Liver (tissue), 3 donors: ENCODE measurements at regions not wholly inside any gene's neighbourhood (a gene's known extent, or its start where the extent isn't known, plus 50 kb on each side); places are given as distances from the start of the nearest gene placed in this dataset.

Source experiments
- ATF3 ChIP-seq: IDR thresholded peaks from 2 replicates; pipeline ENCODE4 v1.6.1; 2016; ENCODE audit warnings: antibody characterized with exemption
- CTCF ChIP-seq: fragments of 150-350 bp; IDR thresholded peaks from 2 replicates; pipeline ENCODE4 v1.5.1; 2017; ENCODE audit warnings: improper control_type of control experiment, low read depth, low read length; ENCODE audit not compliant: missing input control
- EGR1 ChIP-seq, 2 donors: IDR thresholded peaks; 2 replicates each; pipeline ENCODE4 v1.6.1; 2016 to 2018; ENCODE audit warnings: antibody characterized with exemption in 2 of 2, low read depth in 2 of 2
- FOXA1 ChIP-seq: IDR thresholded peaks from 2 replicates; pipeline ENCODE4 v1.6.1; 2016; ENCODE audit warnings: antibody characterized with exemption
- JUND ChIP-seq, 2 donors: IDR thresholded peaks; 2 replicates each; pipeline ENCODE4 v1.6.1; 2016; ENCODE audit warnings: antibody characterized with exemption in 2 of 2
- NR2F2 ChIP-seq: IDR thresholded peaks from 2 replicates; pipeline ENCODE4 v1.6.1; 2016; ENCODE audit warnings: antibody characterized with exemption
- RAD21 ChIP-seq, 2 donors: IDR thresholded peaks; 2 replicates each; pipeline ENCODE4 v1.6.1; 2016; ENCODE audit warnings: antibody characterized with exemption in 2 of 2, mild to moderate bottlenecking in 2 of 2
- SP1 ChIP-seq: IDR thresholded peaks from 2 replicates; pipeline ENCODE4 v1.6.1; 2018; ENCODE audit warnings: antibody characterized with exemption, mild to moderate bottlenecking
- TAF1 ChIP-seq: conservative IDR thresholded peaks from 2 replicates; pipeline ENCODE4 v1.6.1; 2016; ENCODE audit warnings: antibody characterized with exemption, mild to moderate bottlenecking
- YY1 ChIP-seq: IDR thresholded peaks from 2 replicates; pipeline ENCODE4 v1.6.1; 2016; ENCODE audit warnings: antibody characterized with exemption, mild to moderate bottlenecking
- ZBTB33 ChIP-seq: IDR thresholded peaks from 2 replicates; pipeline ENCODE4 v1.6.1; 2016; ENCODE audit warnings: antibody characterized with exemption
- TF ChIP-seq, protein P1 (sequence below): IDR thresholded peaks from 2 replicates; pipeline ENCODE4 v1.6.1; 2016; ENCODE audit warnings: antibody characterized with exemption
- donor health status: healthy.
- donor health status: healthy.

- TF ChIP-seq ATF3 (no peak), ZBTB33 (no peak), TAF1 (no peak), CTCF (no peak), YY1 (no peak), JUND (IDR thresholded peaks at IDR 0.05) (no peak), NR2F2 (no peak), FOXA1 (no peak), RAD21 (IDR thresholded peaks at IDR 0.05) (no peak), EGR1 (IDR thresholded peaks at IDR 0.05; ENCODE audit: low read depth in 2 of 2) (no peak), SP1 (no peak)
- TF ChIP-seq, protein P1, sequence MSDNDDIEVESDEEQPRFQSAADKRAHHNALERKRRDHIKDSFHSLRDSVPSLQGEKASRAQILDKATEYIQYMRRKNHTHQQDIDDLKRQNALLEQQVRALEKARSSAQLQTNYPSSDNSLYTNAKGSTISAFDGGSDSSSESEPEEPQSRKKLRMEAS = no peak
These were observed 455.6 kb downstream of the MAFB start for GRCh38 chr20:40233406-40233805.
